ENCODE measurements at regions not wholly inside any gene's neighbourhood (a gene's known extent, or its start where the extent isn't known, plus 50 kb on each side); places are given as distances from the start of the nearest gene placed in this dataset.

- DNase-seq (ENCODE audit: low read depth), result no peak
- TF ChIP-seq, protein P1, sequence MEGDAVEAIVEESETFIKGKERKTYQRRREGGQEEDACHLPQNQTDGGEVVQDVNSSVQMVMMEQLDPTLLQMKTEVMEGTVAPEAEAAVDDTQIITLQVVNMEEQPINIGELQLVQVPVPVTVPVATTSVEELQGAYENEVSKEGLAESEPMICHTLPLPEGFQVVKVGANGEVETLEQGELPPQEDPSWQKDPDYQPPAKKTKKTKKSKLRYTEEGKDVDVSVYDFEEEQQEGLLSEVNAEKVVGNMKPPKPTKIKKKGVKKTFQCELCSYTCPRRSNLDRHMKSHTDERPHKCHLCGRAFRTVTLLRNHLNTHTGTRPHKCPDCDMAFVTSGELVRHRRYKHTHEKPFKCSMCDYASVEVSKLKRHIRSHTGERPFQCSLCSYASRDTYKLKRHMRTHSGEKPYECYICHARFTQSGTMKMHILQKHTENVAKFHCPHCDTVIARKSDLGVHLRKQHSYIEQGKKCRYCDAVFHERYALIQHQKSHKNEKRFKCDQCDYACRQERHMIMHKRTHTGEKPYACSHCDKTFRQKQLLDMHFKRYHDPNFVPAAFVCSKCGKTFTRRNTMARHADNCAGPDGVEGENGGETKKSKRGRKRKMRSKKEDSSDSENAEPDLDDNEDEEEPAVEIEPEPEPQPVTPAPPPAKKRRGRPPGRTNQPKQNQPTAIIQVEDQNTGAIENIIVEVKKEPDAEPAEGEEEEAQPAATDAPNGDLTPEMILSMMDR (conservative IDR thresholded peaks at IDR 0.05; ENCODE audit: low read length), result no peak
- no peak overlapping the region for H3K4me3 ChIP-seq (ENCODE audit: low read length)
These were observed 289.0 kb downstream of the LRFN2 start for GRCh38 chr6:40298207-40298606.

- H3K4me3 ChIP-seq (ENCODE audit: low read length), result no peak overlapping the region
- DNase-seq (ENCODE audit: low read depth), result no peak
- TF ChIP-seq, protein P1 (conservative IDR thresholded peaks at IDR 0.05; ENCODE audit: low read length), result no peak
These were observed 291.8 kb downstream of the LRFN2 start for GRCh38 chr6:40295251-40295950.

DNA sequence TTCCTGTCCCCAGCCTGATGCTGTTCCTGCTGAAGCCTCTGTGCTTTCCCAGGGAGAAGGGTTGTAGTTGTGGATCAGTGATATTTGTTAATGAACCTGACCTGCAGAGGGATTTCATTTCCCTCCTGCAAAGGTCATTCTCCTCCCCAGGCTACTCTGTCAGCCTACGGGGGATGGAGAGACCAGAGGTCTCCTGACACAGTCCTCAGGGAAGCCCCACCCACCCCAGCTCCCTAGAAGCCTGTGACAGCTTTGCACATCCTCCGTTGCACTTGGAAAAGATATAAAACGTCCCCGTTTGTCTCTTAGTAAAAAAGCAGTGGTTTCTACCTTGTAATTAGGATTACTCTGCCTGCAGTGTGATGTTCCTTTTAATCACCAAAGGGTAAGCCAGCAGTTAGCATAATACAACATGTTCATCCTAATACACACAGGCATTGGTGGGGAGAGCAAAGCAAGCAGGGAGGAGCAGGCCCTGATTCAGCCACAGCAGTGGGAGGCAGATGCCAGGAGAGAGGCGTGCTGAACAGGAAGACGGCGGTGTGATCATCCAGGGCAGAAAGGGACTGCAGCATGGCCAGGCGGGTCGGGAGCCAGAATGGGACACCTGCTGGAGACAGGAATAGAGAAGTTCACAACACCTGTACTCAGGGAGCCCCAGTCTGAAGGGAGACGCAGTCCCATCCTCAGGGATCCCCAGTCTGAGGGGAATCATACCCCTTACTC, 293.5 kb downstream of the LRFN2 start:
- TF ChIP-seq, protein P1 (conservative IDR thresholded peaks at IDR 0.05; ENCODE audit: low read length), result no peak
- DNase-seq (ENCODE audit: low read depth), result no peak
- no peak overlapping the region for H3K4me3 ChIP-seq (ENCODE audit: low read length)

DNA sequence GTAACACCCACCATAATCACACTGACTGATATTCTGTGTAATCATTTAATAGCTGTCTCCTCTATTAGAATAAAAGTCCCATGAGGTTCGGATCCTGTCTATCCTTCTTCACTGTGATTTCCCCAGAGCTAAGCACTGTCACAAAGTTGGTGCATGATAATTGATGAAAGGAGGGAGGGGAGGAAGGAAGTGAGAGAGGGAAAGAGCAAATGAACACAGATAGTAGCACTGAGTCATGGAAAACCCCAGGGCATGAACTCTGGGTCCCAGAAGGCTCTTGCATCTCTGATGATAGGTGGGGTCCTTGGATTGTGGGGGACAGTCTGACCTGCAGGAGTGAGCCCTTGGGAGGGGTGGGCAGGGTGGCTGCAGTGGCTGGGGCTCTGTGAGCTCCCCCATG, 294.1 kb downstream of the LRFN2 start:
- TF ChIP-seq, protein P1 (conservative IDR thresholded peaks at IDR 0.05; ENCODE audit: low read length), result no peak
- DNase-seq (ENCODE audit: low read depth), result no peak
- H3K4me3 ChIP-seq (ENCODE audit: low read length), result no peak overlapping the region

- DNase-seq (ENCODE audit: low read depth), result no peak
- no peak overlapping the region for H3K4me3 ChIP-seq (ENCODE audit: low read length)
These were observed 296.3 kb downstream of the LRFN2 start for GRCh38 chr6:40290816-40291215.

GRCh38 chr6:40288919-40289318, 298.2 kb downstream of the LRFN2 start:
- no peak overlapping the region for H3K4me3 ChIP-seq (ENCODE audit: low read length)
- no peak for DNase-seq (ENCODE audit: low read depth)
- TF ChIP-seq, protein P1 (conservative IDR thresholded peaks at IDR 0.05; ENCODE audit: low read length), result no peak

More at GRCh38 chr6:40290816-40291215, 296.3 kb downstream of the LRFN2 start:
- TF ChIP-seq, protein P1 (conservative IDR thresholded peaks at IDR 0.05; ENCODE audit: low read length), result no peak

Data from AG10803 (cell line).